ENCODE measurements at regions not wholly inside any gene's neighbourhood (a gene's known extent, or its start where the extent isn't known, plus 50 kb on each side); places are given as distances from the start of the nearest gene placed in this dataset.
"Not testable (repeated sequence)": the region's sequence is repeated elsewhere in the genome, so short reads cannot be mapped to it uniquely, and the experiment has no call there.

DNA sequence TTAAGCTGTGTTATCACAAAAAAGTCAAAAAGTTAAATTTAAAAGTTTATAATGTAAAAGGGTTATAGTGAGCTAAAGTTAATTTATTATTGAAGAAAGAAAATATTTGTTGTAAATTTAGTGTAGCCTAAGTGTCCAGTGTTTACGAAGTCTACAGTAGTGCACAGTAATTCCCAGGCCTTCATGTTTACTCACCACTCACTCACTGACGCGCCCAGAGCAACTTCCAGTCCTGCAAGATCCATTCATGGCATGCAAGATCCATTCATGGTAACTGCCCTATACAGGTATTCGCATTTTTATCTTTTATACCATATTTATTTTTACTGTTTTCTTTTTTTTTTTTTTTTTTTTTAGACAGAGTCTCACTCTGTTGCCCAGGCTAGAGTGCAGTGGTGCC lies 69.5 kb downstream of the TPRA1 start:
- DNase-seq (ENCODE audit: low spot score) = no peak
- intact Hi-C loops (cut with DNase I) = no loop called here

DNA sequence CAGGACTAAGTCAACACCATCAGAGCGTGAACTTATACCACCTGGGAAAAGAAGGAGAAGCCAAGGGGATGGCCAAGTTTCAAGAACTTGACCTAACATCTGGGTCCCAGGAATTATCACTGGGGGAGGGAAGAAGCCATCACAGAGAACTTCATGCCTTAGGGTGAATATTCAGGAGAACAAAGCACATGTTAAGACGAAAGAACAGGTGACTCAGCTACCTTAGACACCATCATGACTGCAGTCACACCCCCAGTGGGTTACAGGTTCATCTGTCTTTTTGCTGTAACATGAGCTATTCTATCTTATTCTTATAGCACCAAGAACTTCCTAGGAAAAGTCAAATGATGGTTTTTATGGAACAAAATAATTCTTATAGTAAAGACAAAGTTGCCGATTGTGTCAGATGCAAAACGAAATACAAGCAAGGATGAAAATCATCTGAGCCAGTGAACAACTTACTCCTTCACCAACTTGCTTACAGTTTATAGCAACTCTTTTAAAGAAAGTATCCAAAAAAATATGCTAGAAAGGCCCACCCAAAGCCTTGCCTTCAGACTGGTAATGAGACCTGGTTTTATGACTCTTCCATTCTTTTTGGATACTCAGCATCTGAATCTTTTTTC lies 72.0 kb downstream of the TPRA1 start:
- intact Hi-C loops (cut with DNase I) = no loop called here
- no peak for DNase-seq (ENCODE audit: low spot score)

GRCh38 chr3:127512256-127512655 lies 78.3 kb downstream of the TPRA1 start:
- intact Hi-C loops (cut with DNase I) = no loop called here
- no peak for DNase-seq (ENCODE audit: low spot score)

DNA sequence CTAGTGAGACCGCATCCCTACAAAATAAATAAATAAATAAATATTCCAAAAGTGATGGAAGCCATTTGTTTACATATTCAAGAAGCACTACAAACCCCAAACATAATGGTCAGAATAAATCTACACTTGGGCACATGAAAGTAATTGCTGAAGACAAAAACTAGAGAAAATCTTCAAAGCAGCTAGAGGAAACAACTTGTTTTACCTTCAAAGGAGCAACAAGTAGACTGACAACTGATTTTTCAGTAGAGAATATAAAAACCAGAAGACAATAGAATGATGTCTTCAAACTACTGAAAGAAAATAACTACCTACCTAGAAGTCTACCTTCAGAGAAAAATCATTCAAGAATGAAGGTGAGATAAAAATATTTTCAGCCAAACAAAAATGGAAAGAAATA lies 89.4 kb downstream of the TPRA1 start:
- intact Hi-C loops (cut with DNase I) = no loop called here
- DNase-seq (ENCODE audit: low spot score) = no peak

DNA sequence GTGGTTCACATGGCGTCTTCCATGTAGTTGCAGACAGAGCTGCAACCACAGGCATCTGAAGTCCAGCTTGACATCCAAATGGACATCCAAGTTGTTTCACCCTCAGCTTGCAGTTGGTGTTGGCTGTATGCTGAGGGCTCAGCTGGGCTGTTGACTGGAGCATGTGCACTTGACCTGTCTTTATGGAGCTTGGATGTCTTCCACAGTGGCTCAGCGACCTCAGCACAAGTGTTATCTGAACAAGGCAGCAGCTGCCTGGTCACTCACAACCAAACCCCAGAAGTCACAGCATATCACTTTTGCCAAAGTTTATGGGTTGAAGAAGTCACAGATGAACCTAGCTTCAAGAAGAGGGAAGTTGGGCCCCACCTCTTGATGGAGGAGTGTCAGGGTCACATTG lies 92.9 kb downstream of the TPRA1 start:
- DNase-seq (ENCODE audit: low spot score) = no peak
- intact Hi-C loops (cut with DNase I) = no loop called here

DNA sequence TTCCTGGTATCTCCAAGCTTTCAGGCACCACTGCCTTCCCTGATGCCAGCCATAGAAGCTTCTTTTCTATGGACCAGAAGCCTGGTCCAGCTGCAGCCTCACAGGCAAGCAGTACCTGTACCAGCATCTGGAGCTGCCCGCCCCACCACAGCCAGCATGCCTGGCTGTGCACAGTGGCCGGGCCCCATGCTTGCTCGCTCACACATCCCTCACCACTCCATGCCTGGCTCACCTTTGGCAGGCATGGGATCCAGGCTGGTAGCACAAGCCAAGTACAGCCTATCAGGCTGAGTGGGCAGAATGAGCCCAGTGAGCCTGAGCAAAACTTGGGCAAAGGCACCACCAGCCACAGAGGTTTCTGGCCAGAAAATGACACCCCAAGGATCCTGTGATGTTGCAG lies 93.4 kb downstream of the TPRA1 start:
- intact Hi-C loops (cut with DNase I) = no loop called here
- DNase-seq (ENCODE audit: low spot score) = no peak

DNA sequence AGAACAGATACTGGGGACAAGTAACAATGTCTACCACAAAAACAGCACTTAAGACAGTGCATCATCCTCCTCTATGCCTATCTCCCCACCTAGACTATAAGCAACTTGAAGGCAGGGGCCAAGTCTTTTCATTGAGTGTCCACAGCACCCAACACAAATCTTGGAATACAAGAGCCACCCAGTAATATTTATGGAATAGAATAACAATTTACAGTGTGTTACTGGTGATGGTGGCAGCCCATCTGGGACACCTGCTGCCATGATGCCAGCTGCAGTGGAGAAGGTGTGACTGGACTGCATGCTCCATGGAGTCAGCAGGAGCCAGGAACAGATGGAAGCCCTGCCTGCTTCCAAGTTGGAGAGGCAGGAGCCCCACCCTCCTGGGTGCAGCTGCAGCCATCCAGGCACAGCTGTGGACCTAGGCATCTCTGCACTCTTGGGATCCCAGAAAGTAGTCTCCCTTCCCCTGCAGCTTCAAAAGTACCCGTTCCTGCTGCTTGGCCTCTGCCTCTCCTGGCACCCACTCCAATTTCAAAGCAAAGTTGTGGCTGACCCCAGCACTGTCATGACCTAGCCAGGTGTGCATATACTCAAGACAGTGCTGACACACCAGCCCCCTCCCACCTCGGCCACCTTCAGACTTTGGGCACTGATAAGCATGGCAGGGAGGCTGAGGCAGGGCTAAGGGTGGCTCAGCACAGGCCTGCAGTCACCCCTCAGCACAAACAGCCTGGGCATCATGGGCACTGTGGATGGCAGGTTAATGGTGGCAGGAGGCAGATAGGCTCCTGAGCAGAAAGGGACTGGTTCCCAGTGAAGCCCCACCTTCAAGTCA lies 94.5 kb downstream of the TPRA1 start:
- peak; percentile 59 for DNase-seq (ENCODE audit: low spot score)
- intact Hi-C loops (cut with DNase I) = no loop called here

DNA sequence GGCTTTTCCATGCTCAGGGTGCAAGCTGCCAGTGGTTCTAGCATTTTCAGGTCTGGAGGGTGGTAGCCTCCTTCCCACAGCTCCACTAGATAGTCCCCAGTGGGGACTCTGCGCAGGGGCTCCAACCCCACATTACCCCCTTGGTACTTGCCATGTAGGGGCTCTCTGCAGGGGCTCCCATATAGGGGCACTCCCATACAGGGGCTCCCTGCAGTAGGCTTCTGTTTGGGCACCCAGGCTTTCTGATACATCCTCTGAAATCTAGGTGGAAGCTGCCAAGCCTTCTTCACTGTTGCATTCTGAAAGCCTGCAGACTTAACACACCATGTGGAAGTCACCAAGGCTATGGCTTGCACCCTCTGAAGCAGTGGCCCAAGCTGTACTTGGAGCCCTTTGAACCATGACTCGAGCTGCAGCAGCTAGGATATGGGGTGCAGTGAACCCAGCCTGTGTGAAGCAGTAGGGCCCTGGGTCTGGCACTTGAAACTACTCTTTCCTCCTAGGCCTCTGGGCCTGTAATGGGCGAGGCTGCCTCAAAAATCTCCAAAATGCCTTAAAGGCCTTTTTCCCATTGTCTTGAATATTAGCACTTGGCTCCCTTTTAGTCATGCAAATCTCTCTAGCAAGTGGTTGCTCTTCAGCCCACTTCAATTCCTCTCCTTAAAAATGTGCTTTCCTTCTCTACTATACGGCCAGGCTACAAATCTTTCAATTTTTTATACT lies 96.4 kb downstream of the TPRA1 start:
- intact Hi-C loops (cut with DNase I) = no loop called here
- DNase-seq (ENCODE audit: low spot score) = peak; percentile 44

GRCh38 chr3:127492426-127492825 lies 98.1 kb downstream of the TPRA1 start:
- intact Hi-C loops (cut with DNase I) = no loop called here
- DNase-seq (ENCODE audit: low spot score) = peak; percentile 44

GRCh38 chr3:127491909-127492308 lies 98.6 kb downstream of the TPRA1 start:
- peak; percentile 56 for DNase-seq (ENCODE audit: low spot score)
- intact Hi-C loops (cut with DNase I) = no loop called here

DNA sequence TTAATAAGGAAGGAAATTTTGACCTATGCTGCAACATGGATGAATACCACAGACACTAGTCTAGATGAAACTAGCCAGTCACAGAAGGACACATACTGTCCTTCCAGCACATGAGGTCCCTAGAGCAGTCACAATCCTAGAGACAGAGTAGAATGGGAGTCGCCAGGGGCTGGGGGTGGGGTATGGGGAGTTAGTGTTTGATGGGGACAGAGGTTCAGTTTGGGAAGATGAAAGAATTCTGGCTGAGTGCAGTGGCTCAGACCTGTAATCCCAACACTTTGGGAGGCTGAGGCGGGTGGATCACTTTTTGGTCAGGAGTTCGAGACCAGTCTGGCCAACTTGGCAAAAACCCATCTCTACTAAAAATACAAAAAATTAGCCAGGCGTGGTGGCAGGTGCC lies 99.2 kb downstream of the TPRA1 start:
- peak; percentile 17 for DNase-seq (ENCODE audit: low spot score)
- intact Hi-C loops (cut with DNase I) = no loop called here

DNA sequence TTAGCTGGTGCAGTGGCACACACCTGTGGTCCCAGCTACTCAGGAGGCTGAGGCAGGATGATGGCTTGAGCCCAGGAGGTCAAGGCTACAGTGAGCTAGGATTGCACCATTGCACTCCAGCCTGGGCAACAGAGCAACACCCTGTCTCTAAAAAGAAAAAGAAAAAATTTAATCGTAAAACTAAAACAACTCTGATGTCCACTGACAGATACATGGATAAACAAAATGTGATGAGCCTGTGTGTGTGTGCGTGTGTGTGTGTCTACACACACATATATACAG lies 99.6 kb downstream of the TPRA1 start:
- DNase-seq (ENCODE audit: low spot score); intact Hi-C loops (cut with DNase I): not testable (repeated sequence)

DNA sequence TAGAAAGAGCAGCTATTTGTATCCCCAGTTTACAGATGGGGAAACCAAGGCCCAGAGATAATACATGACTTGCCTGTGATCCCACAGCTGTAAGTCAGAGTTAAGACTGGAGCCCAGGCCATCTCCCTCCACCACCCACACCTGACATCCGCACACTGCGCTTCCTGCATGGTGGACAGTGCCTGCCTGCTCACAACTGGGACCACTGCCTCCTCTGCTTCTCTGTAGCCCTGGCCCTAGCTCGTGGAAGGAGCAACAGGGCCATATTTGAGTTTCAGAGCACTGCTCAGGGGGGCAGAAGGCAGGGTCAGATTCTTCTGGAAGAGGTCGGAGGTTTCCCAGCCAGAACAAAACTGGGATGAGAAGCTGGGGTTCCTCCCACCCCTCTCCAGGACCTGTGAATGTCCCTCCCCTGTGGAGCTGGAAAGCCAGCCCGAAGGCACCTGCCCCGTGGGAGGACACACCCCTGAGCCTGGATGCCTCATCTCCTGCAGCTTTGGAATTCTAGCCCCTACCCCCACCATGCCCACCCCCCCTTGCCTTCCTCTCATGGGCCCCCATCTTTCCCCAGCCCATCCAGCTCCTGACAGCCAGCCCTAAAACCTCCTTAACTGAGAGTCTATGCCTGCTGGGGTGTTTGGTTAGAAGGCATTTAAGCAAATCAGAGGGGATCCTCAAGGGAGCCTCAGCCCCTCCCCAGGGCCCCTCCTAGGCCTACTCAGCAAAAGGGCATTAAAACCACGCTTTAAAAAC lies 100.1 kb downstream of the TPRA1 start:
- intact Hi-C loops (cut with DNase I) = no loop called here
- DNase-seq (ENCODE audit: low spot score) = peak; percentile 33

DNA sequence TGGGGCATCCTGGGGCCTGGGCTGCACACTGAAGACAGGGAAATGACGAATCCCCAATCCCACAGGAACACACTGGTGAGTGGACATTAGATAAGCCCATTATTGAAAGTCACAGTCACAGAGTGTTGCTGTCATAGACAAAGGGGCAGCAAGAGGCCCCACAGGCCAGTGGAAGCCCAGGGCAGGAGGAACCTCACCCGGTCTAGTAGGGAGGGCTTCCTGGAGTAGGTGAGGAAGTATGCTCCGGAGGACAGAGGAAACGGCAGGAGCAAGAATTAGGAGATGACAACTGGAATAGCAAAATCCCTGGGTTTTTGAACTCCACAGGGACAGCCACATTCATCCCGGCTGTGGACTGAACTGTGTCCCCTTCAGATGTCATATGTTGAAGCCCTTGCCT lies 101.2 kb downstream of the TPRA1 start:
- intact Hi-C loops (cut with DNase I) = no loop called here
- peak; percentile 35 for DNase-seq (ENCODE audit: low spot score)

DNA sequence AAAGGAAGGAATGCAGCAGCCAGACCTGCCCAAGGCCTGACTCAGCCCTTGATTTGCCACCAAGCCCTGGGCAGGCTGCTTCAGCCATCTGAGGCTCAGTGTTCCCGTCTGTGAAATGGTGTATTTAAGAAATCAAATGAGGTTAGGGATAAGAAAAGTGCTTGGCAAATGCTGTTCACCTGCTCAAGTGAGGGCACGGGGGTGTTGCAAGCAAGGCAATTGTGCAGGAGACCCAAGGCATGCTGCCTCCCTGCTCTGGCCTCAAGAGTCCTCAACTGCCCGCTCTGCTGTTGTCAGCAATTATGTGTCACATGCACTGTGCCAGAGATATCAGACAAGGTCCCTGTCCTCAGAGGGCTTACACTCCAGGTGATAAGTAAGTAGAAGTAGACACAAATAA lies 101.8 kb downstream of the TPRA1 start:
- intact Hi-C loops (cut with DNase I) = no loop called here

DNA sequence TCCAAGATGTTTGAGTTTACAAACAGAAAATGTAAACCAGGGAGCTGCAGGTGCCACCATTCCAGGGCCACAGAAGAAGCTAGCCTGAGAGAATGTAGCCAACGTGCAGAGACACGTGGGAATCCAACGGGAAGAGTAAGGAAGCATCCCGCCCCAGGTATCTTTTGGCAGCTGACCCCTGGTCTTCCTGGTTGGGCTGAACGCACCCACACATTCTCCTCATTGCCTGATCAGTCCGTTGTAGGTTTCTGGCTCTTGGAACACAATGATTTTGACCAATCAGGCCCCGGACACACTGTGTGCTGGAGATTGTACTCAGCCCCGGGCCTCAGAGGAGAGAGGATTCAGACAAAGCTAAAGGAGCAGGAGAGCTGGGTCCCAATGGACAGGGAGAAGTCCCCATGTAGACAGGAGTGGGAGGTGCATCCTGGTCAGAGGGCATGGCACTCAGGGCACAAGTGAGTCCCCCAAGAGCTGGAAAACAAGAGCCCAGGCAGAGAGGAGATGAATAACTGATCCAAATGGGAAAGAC lies 102.3 kb downstream of the TPRA1 start:
- intact Hi-C loops (cut with DNase I) = no loop called here
- DNase-seq (ENCODE audit: low spot score) = peak; percentile 55

More for the DNA sequence above, 101.8 kb downstream of the TPRA1 start:
- peak; percentile 41 for DNase-seq (ENCODE audit: low spot score)

GRCh38 chr3:127487196-127487595 lies 103.3 kb downstream of the TPRA1 start:
- intact Hi-C loops (cut with DNase I) = no loop called here
- DNase-seq (ENCODE audit: low spot score) = peak; percentile 50

DNA sequence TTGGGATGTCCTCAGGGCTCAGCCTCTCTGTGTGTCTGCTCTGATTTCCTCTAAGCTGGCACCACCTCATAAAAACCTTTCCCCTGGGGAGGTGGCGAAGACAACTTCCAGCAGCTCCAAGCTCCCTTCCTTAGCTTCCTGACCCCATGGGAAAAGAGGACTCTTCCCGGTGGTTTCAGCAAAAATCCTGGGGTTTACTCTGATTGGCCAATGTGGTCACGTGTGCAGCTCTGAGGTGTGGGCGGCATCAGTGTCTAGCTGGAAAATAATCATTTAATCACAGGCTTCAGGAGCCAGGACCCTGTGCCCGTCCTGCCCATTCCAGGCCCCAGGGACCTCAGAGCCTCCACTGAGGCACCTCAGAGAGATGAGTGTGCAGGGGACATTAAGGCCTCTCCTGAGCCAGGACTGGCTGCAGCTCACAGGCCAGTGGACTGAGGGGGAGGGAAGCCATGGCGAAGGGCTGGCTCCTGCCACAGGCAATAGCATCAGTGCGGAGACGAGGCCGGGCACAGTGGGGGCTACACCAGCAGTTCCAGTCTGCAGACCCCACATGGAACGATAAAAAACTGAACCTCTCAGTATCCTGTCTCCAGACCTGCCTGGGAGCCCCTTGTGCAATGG lies 104.1 kb downstream of the TPRA1 start:
- DNase-seq (ENCODE audit: low spot score) = peak; percentile 20
- intact Hi-C loops (cut with DNase I) = no loop called here

DNA sequence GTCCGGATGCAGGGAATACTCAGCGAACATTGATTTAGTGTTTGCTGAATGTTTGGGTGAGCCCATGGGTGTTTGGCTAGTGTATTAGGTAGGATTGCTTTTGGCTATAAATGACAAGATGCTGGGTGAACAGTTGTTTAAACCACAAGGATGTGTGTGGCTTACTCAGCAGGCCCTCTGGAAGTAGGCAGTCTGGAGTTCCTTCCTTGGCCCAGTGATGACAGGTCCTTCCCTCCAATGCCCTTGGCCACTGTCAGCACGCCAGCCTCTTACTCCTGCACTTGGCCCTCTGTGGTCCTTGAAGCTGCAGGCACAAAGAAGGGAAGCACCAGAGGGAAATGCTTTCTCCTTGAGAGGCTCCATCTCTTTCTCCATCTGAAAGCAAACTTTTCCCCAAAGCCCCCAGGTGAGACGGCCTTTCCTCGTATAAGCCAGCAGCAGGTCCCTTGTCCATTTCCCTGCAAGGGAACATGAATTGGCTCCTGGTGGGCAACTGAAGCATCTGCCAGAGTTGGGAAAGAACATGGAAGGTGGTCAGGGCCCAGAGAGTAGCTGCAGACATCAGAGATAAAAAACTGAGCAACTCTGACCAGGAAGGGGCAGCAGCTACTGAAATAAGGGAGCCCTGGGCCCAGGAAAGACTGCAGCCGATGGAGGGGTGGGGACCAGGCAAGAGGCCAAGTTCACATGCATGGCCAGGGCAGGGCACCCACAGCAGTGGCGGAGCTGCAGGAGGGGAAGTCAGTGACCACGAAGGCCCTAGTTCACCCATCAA lies 105.0 kb downstream of the TPRA1 start:
- DNase-seq (ENCODE audit: low spot score) = peak; percentile 66
- intact Hi-C loops (cut with DNase I) = no loop called here

Measured in cardiac septum (tissue), 1 donor.